ENCODE measurements at regions not wholly inside any gene's neighbourhood (a gene's known extent, or its start where the extent isn't known, plus 50 kb on each side); places are given as distances from the start of the nearest gene placed in this dataset.

DNA sequence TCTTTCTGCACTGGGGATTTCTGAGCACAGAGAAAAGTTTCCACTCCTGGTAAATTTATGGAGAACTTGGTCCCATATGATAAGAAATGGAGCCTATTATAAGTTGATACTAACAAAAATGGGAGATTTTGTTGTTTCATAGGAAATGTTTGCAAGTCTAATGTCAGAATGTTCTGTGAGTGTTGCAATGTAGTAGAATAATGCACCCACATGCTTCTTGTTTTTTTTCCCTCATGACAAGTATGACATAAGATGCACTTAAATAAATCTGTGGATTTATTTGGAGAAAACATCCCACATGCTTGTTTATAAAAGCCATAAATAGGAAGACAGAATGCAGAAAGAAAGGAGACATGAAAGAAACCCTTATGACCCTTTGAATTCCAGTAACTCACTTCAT lies 50.8 kb upstream of the KCNJ6 start:
- peak; percentile 10 for DNase-seq (ENCODE audit: low read depth)

DNA sequence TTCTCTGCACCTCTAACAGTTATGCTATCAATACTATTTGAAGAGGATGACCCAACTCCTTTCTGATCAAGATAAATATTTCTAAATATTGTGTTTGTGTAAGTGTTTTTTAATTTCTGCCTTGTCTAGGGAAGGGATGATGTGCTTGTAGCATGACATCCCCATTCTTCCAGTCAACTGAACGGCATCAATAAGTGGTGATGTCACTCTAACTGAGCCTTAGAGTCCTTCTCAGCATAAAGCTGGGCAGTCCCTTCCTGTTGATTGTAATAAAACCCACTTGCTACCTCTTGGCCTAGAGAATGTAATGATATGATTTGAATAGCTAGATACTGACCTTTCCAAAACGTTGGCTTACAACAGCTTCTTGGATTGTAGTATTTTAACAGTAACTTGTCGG lies 52.5 kb upstream of the KCNJ6 start:
- no peak for DNase-seq (ENCODE audit: low read depth)

DNA sequence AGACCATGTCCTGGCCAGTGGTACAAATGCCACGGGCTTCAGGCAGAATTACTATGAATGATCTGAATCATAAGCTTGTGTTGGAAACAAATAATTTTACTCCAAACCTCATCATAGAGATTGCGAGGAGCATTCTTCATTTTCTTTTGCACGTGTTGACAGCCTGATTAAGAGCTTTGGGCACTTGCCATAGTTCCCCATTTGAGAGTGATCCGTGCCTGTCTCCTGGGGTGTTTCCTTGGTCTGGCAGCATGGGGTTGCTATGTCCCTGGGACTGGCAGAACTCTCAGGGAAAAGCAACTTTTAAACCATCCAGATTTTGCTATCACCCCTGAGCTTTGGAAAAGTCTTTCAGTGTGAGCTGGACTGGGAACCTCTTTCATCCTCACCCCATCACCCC lies 54.3 kb upstream of the KCNJ6 start:
- no peak for DNase-seq (ENCODE audit: low read depth)

DNA sequence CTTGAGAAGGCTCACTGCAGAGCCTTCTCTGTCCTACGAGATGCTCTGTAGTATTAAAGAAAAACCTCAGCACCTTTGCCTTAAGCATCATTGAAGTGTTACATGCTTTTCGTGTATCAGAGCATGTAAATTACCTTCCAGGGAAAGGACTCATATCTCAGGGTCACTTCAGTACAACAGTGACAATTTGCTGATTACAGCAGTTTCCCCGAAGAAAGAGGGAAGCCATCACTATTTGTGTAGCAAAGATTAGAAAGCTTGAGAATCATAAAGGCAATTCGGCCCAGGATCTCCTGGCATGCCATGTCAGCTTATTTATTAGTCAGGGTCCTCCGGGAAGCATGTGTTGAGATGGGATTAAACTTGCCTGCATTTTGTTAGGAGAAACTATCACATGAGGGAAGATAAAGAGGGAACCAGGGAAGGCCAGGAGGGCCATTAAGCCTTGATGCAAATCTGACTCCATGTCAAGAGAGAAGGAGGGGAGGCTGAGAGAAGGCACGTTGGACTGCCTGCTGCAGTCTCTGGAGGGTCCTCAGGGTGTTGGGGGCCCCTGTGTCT lies 55.2 kb upstream of the KCNJ6 start:
- DNase-seq (ENCODE audit: low read depth): no peak

DNA sequence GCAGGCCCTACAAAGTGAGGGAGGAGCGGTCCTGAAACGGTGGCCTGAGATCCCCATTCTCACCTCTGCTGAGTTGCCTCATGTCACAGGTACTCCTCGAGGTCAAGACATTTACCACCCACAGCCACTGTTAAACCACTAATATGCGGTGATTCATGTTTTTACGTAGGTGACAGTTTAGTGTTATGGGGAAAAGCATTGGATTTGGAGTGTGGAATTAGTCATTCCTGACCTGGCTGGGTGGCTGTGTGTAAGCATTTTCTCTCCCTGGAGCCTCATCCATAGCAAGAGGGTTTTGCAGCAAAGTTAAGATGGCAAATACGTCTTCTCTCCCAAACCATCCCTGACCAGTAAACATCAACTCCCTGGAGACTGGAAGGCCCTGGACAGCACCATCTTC lies 57.8 kb upstream of the KCNJ6 start:
- DNase-seq (ENCODE audit: low read depth): peak; percentile 8

DNA sequence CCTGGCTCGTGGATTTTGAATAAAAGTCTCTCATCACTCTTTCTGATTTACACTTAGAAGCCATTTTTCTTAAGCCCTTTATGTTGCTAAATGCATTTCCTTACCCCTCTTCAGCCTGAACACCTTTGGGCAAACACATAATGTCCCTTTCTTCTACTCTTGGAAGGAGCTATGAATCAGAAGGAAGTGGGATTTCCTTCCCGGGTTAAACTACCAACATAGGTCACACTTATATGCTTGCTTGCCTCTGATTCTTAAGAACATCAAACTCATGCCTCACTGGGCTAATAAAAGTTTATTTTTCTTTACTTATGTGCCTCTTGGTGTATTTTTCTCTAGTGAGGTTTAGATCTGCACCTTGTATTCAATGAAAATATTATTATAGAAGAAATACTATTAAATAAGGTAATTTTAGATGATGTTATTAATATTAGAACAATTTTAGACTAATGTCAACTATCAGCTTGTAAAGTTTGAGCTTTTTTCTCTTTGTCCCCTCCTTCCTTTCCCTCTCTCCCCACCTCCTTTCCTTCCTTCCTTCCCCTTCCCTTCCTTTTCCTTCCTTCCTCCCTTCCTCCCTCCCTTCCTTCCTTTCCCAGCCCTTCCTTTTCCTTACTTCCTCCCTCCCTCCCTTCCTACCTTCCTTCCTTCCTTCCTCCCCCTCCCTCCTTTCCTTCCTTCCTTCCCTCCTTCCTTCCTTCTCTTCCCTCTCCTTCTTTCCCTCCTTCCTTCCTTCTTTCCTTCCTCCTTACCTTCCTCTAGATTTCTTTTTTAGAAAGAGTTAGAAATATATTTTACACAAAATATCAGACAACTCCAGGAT lies 66.5 kb upstream of the KCNJ6 start:
- DNase-seq (ENCODE audit: low read depth): no peak

DNA sequence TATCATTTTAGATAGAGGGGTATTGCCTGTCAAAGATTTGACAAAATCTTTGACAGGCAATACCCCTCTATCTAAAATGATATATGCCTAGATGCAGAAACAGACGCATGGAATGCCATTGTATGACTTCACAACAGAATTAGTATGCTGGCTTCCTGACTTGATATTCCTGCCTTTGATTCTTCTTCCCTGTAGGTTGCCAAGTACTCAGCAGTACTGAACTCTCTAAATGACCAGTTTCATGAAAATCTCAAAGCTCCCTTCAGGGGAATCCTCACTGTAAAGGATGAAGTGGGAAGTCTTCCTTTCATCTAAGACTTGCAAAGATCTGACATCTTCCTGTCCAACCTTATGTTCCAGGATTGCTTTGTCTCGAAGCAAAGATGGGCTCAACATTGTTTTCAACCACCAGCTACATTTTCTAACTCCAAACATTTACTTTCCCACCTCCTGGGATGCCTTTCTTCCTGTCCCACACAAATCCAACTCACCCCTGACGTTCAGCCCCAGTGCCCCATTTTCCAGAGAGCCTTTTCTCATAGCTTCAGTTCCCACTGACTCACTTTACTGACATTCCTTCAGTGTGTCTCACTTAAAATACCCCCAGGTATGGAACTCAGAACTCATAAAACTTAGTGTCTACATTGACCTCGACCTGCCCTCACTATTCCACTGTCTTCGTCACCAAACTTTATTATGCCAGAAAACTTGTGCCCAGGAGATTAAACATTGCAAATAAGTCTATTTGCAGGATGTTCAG lies 67.3 kb upstream of the KCNJ6 start:
- DNase-seq (ENCODE audit: low read depth): peak; percentile 5

DNA sequence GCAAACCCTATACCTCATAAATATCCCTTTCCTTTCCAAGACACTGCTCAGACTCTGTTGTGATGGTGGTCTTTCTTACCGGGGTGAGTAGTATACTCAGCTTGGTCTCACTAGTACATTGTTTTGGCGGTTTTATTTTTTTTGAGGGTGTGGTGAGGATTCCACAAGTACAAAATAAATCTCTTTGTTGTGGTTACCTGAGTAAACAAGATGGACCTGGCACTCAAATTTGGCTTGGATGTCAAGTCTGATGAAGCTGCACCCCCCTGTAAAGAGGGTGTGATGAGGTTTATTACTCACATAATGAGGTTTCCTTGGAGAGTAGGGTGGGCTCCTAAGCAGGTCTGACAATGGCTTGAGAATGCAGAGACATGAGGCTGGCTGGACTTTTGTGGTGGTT lies 68.2 kb upstream of the KCNJ6 start:
- DNase-seq (ENCODE audit: low read depth): no peak

DNA sequence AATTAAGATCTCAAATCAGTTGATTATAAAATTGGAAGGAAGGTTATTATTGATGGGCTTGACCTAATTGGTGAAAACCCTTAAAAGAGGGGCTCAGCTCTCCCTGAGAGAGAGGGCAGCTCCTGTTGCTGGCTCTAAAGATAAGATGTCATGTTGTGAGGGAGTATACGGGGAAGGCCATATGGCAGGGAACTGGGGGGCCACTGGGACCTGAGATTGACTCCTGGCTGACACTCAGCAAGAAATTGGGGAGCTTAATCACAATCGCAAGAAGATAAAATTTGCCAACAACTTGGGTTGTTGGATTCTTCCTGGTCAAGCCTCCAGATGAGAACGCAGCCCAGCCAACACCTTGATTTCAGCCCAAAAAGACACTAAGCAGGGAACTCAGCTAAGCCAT lies 69.7 kb upstream of the KCNJ6 start:
- DNase-seq (ENCODE audit: low read depth): no peak

DNA sequence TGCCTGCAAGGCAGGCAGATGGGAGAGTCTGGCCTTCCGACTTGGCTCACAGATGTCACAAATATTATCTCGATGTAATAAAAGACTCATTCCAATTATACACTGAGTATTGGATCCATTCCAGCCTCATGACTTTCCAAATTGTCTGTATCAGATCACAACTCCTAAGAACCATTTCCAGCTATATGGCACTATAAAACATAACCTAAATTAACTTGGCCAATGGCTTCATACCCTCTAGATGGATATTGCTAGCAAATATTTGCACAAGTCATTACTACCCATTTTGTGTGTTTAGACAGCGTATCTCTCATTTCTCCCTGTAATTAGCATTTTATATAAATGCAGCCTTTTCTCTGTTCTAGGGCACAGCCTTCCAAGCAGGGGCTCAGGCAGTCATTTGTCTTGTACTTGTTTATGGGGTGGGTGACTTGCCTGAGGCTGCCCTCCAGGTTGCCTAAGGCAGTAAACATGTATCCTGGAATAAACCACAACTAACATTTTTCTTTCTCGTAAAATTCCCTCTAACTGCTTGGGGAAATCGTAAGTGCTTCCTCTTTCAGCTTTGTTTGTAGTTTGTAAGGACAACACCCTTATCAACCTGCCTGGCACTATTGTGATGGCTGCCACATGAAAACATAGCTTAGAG lies 70.6 kb upstream of the KCNJ6 start:
- no peak for DNase-seq (ENCODE audit: low read depth)

DNA sequence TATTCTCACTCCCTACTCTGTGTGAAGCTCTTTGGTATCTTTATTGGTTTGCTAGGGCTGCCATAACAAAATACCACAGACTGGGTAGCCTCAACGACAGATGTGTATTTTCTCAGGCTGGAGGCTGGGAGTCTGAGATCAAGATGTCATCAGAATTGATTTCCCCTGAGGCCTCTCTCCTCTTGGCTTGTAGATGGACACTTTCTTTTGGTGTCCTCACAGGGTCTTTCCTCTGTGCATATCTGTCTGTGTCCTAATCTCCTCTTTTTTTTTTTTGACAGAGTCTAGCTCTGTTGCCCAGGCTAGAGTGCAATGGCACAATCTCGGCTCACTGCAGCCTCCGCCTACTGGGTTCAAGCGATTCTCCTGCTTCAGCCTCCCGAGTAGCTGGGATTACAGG lies 71.4 kb upstream of the KCNJ6 start:
- DNase-seq (ENCODE audit: low read depth): no peak

DNA sequence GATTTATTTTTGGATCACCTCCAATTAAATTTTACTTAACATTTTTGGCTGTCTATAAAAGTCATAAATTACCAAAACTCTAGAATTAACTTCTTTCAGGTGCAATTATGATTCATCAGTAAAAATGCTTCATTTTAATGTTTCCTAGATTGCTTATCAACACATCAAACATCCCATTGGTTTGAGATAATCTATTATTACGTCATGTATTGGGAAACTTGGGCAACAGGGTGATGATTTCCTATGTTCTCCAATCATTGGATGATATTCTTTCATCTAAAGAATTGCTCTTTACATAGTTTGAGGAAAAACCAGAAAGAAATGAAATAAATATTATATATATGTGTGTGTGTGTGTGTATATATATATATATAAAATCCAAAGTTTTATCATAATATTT lies 76.8 kb upstream of the KCNJ6 start:
- no peak for DNase-seq (ENCODE audit: low read depth)

DNA sequence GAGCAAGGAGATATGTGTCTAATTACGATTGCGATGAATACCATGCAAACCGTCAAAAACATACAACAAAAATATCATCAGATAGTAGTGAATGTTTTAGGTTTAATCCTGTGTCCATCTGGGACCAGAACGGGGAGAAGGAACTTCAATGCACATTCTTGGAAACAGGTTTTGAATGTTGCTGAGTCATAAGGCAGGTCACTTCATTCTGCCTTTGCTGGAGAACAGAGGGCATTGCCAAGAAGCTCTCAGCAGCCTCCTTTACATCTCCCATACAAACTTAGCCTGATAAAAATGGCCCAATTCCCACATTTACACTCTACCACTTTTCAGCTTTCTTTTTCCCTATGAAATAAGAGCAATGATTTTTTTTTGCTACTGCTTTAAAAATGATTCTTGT lies 78.0 kb upstream of the KCNJ6 start:
- no peak for DNase-seq (ENCODE audit: low read depth)

DNA sequence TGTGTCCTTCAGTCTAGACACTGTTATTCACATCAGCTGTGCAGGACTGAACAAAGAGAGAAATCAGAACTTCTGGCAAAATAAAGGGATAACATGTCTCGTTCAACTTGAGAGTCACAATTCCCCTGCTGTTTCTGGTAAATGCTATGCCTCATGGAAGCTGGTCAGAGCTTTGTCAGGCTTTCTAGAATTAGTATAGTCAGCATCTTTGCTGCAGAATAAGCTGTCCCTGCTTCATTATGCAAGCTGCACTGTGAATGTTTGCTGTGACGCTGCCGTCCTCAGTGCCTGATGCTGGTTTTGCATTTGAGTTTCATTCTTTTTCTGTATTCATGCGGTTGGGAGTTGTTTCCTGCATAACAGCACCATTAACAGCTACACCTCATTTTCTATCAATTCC lies 96.4 kb upstream of the KCNJ6 start:
- DNase-seq (ENCODE audit: low read depth): no peak

DNA sequence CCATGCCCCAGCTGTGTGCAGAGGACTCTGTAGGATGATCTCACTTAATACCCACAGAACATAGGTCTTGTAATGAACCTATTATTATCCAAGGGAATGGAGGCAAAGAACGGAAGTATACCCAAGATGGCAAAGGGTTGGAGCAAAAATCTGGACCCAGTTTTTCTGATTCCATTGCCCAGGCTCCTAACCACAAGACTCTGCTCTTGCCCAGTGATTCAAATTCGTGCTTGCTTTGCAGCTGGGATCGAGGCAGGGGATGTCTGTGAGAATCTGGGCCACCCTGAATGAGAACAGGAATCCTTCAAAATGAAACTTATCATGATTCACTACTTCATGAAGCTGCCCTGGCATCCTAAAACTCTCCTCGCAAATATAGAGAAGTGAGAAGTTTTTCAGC lies 97.5 kb upstream of the KCNJ6 start:
- no peak for DNase-seq (ENCODE audit: low read depth)

DNA sequence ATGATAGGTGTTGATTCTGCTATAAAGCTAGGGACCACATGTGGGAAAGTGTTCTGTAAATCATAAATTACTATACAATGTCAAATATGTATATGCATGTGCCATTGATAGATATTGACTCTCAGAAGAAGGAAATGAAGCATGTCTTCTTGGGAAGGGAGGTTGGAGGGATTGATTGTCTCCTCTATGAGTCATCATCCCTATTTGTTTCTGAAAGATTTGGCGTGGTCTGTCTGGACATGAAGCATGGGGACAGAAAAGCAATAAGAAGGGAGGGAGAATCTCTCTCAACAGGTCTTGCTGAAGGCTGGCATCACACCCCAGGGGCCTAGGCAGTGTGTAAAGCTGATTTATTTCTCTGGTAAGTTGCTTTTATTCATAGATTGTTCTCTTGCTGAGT lies 98.0 kb upstream of the KCNJ6 start:
- no peak for DNase-seq (ENCODE audit: low read depth)

DNA sequence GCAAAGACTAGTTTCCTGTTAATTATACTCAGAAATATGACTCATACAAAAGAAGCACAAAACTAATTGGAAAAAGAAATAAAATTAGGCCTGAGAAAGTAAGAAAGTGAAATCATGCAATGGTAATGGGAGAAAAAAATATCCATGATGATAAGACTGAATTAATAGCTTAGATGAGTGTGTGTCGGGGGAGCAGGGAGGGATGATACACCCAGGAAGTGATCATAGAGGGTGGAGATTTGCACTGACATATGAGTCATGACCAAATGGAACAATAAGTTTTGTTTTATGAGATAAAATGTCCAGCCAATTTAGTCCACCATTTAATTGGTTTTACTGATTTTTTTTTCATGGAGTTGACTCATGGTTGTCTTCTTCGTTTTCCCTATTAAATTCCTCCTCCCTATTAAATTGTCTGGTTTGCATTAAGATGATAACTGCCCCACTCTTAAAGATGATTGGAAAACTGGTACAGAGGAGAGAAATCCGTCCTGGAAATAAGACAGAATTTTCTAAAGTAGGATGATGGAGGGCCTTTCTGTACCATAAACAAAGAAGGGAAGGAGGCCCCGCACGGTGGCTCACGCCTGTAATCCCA lies 111.7 kb upstream of the KCNJ6 start:
- peak; percentile 72 for DNase-seq (ENCODE audit: low read depth)

DNA sequence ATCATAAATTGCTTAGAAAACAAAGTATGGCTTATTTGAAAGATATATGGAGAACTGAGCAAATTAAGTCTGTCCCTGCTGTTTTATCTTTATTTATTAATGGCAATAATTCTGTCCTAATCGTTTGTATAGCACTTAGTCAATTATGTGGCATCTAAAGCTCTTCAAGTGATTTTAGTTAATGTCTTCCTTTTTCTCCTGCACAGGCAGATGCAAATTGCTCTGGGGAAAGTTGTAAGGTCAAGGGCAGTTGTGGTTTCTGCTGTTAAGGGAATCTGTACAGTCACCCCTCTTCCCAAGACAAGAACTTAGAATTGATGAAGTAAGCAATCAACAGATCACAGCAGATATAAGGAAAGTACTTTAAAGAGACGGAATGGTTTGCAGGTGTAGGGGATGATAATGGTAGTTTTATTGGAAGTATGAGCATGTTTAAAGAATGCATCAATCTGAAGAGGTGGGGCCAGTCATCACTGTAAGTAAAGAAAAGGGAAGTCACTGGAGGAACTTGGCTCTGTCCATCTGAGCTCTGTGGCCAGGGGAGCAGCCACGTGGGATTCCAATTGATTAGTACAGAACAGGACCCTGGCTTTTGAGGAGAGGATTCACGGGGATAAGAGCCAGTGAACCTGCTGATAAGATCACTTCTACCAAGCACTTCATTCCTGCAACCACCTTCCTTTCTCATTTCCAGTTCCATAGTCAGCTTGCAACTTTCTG lies 116.0 kb upstream of the KCNJ6 start:
- no peak for DNase-seq (ENCODE audit: low read depth)

DNA sequence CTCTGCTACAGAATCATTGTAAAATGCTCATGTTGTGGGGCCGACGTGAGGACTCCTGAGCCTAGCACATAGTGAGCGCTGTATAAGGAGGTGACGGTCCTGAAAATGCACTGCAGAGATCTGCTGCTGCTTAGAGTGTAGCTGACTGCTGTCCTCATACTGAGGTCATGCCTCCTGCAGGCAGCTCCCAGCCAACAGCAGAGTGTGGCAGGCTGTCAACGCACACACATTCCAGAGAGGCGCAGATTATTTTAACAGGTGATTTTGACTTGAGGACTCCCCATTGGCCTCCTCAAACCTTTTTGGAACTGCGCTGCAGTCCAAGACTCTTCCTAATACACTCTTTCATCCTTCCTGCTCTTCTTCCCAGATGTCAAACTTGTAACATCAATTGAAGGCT lies 119.8 kb upstream of the KCNJ6 start:
- no peak for DNase-seq (ENCODE audit: low read depth)

DNA sequence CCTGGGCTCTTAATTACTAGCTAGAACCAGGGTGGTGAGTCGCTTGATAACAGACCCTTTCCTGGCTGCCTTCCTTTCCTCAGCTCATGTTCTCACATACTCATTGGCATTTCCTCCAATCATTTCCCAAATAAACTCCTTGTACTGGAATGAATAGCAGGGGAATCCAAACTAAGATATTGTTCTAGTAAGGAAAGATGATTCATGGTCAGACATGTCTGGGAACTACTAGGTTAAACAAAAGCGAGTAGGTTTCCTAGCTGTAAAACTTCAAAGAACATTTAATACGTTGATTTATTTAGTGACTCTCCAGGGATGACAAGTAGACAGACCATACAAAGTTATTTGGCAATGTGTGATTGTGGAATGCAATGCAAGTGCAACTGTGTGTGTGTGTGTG lies 121.2 kb upstream of the KCNJ6 start:
- DNase-seq (ENCODE audit: low read depth): peak; percentile 1

DNA sequence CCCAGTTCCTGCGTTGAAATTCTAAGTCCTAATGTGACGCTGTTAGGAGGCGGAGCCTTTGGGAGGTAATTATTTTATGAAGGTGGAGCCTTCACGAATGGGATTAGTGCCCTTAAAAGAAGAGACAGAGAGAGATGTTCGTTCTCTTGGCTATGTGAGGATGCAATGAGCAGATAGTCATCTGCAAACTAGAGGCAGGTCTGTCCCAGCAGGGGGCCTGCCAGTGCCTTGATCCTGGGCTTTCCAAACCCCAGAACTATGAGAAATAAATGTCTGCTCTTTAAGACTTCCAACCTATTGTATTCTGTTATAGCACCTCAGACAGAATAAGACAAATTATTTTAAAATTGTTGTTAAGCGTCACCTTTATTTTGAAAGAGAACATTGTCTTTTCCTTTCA lies 123.1 kb upstream of the KCNJ6 start:
- no peak for DNase-seq (ENCODE audit: low read depth)

DNA sequence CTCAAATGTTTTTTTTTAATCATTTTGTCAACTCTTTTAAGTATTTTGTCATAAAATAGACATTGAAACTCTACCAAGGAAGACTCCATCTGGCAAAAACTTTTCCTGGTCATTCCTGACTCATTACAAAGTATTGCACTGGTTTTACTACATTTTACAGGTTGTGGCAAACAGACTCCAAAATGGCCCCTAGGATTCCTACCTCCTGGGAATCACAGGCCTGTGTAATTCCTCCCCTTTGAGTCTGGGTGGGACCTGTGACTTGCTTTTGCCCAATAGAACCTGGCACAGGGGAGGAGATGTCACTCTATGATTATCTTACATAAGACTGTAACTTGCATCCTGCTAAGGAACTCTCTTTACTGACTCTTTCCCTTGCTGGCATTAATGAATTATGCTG lies 123.6 kb upstream of the KCNJ6 start:
- no peak for DNase-seq (ENCODE audit: low read depth)
